Esophagus (tissue), 2 donors: ENCODE measurements at regions not wholly inside any gene's neighbourhood (a gene's known extent, or its start where the extent isn't known, plus 50 kb on each side); places are given as distances from the start of the nearest gene placed in this dataset.

ENCODE experiments used
- H3K27ac ChIP-seq, 2 donors: one replicate each; pipeline ENCODE4 v1.5.1; 2013; ENCODE audit warnings: low read depth in 2 of 2, mild to moderate bottlenecking in 2 of 2, inconsistent platforms in 1 of 2, low read length in 1 of 2, moderate library complexity in 1 of 2
- H3K27me3 ChIP-seq, 2 donors: one replicate each; pipeline ENCODE4 v1.6.1; 2013; ENCODE audit warnings: low read length in 2 of 2, control low read depth in 1 of 2, mild to moderate bottlenecking in 1 of 2; ENCODE audit not compliant: insufficient read depth in 2 of 2, control insufficient read depth in 1 of 2
- H3K36me3 ChIP-seq, 2 donors: one replicate each; pipeline ENCODE4 v1.6.1; 2013; ENCODE audit warnings: low read length in 1 of 2; ENCODE audit not compliant: control insufficient read depth in 2 of 2, insufficient read depth in 2 of 2
- H3K4me1 ChIP-seq, 2 donors: one replicate each; pipeline ENCODE4 v1.6.1; 2013; ENCODE audit warnings: low read length in 1 of 2; ENCODE audit not compliant: control insufficient read depth in 2 of 2, insufficient read depth in 2 of 2
- H3K4me3 ChIP-seq, 2 donors: one replicate each; pipeline ENCODE4 v1.5.1; 2013; ENCODE audit warnings: low read length in 2 of 2, mild to moderate bottlenecking in 2 of 2, low read depth in 1 of 2, moderate library complexity in 1 of 2
- H3K9me3 ChIP-seq, 2 donors: one replicate each; pipeline ENCODE4 v1.6.1; 2013; ENCODE audit warnings: mild to moderate bottlenecking in 2 of 2, low read depth in 1 of 2, low read length in 1 of 2, moderate library complexity in 1 of 2; ENCODE audit not compliant: control insufficient read depth in 2 of 2, insufficient read depth in 1 of 2
- WGBS, 2 donors: extraction: QIAGEN DNeasy Blood & Tissue Kit; methylation state at CpG; one replicate each; pipeline ENCODE4 v1.1.7; 2013; 5-methylcytosine and 5-hydroxymethylcytosine counted together
- donor health status: healthy with polysubstance abuse.
- donor health status: Bipolar disorder and iron deficiency.

DNA sequence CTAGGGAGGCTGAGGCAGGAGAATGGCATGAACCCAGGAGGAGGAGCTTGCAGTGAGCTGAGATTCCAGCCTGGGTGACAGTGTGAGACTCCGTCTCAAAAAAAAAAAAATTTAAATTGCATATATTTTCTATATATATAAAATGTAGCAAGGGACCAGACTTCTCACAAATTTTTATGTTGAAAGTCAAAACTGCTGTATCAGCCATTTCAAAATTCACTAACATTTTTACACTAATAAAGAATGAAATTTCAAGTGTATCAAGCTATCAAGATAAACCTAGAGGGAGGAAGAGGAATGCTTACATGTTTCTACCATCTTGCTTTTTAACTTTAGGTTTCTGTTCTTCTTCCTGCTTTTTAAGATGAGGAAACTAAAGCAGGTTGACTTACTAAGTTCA lies 464.0 kb downstream of the KCNJ3 start:
- Histone ChIP-seq H3K27ac (no peak overlapping the region), H3K27me3 (no peaks in the 10 kb centered on the region), H3K4me3 (no peak overlapping the region), H3K9me3 (no peaks in the 10 kb centered on the region), H3K4me1 (no peaks in the 10 kb centered on the region), H3K36me3 (no peaks in the 10 kb centered on the region)
- WGBS, 2 donors = 87 to 97% methylated on average over 1 of the region's 1 CpG

DNA sequence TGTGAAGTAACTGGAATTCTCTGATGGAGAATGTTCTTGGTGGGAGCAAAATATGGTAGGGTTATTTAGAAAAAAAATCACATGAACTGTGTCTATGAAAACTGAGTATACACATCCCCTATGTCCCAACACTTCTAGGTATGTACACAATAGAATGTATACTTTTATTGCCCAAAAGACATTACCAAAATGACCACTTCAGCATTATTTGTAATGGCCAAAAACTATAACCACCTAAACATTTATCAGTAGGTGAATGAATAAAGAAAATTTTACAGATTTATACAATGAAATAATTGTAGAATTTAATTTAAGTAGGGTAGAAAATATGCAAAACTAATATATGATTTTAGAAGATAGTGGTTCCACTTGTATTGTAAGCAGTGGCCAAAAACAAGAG lies 462.8 kb downstream of the KCNJ3 start:
- Histone ChIP-seq H3K4me1 (no peaks in the 10 kb centered on the region), H3K27me3 (no peaks in the 10 kb centered on the region), H3K4me3 (no peak overlapping the region), H3K36me3 (no peaks in the 10 kb centered on the region), H3K27ac (no peak overlapping the region), H3K9me3 (no peaks in the 10 kb centered on the region)

DNA sequence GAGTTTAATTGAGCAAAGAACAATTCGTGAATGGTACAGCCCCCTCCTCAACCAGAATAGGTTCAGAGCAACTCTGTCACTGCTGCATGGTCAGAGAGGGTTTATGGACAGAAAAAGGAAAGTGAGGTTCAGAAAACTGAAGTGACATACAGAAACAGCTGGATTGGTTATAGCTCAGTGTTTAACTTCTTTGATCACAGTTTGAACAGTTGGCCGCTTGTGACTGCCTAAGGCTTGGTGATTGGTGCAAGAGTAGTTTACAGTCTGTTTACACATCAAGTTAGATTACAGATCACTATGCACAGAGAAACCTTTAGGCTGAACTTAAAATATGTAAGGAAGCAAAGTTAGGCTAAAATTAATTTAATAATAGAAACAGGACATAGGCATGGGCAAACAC lies 459.2 kb downstream of the KCNJ3 start:
- H3K4me1 ChIP-seq = no peaks in the 10 kb centered on the region
- H3K27ac ChIP-seq = no peak overlapping the region
- no peaks in the 10 kb centered on the region for H3K9me3 ChIP-seq
- 56 to 60% methylated on average over 2 of the region's 2 CpGs for WGBS, 2 donors
- H3K36me3 ChIP-seq = no peaks in the 10 kb centered on the region
- H3K4me3 ChIP-seq = no peak overlapping the region
- H3K27me3 ChIP-seq = no peaks in the 10 kb centered on the region

DNA sequence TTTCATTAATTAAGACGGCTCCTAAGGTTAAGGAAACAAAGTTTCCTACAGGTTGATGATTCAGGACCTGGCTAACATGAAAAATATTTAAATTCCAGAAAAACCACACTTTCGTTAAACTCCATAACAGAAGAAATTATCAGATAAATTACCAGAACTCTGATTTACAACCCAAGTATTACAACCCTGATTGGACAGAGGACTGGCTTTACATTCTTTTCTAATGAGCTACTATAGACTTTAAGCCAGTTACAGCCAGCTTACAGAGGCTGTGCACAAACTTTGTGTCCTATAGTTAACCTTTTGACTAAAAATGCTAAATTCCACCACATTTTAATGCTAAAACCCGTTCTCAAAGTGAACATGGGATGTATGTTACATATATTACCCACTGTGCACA lies 458.6 kb downstream of the KCNJ3 start:
- Histone ChIP-seq H3K36me3 (no peaks in the 10 kb centered on the region), H3K9me3 (no peaks in the 10 kb centered on the region), H3K4me1 (no peaks in the 10 kb centered on the region), H3K27ac (no peak overlapping the region), H3K27me3 (no peaks in the 10 kb centered on the region), H3K4me3 (no peak overlapping the region)
- WGBS, 2 donors = 55 to 65% methylated on average over 3 of the region's 3 CpGs

DNA sequence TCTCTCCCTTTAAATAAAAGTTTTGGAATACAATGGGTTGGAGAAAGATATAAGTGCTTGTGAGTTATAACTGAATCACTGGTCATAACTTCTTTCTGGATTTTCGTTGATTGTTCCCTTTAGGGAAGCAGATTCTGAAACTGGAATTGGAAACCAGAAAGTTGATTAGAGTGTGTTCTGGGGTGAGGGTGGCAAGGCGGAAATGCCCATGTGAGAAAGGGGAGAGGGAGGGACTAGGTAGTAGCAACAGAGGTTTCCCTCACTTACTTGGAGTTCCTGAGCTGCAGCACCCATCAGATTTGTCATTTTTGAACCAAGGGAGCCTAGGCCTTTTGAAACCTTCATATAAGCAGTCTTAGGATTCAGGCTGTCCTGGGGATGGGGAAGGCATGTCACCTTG lies 453.4 kb downstream of the KCNJ3 start:
- H3K4me1 ChIP-seq = no peaks in the 10 kb centered on the region
- no peaks in the 10 kb centered on the region for H3K36me3 ChIP-seq
- no peak overlapping the region for H3K27ac ChIP-seq
- no peaks in the 10 kb centered on the region for H3K9me3 ChIP-seq
- 76 to 82% methylated on average over 2 of the region's 2 CpGs for WGBS, 2 donors
- H3K27me3 ChIP-seq = no peaks in the 10 kb centered on the region
- H3K4me3 ChIP-seq = no peak overlapping the region

DNA sequence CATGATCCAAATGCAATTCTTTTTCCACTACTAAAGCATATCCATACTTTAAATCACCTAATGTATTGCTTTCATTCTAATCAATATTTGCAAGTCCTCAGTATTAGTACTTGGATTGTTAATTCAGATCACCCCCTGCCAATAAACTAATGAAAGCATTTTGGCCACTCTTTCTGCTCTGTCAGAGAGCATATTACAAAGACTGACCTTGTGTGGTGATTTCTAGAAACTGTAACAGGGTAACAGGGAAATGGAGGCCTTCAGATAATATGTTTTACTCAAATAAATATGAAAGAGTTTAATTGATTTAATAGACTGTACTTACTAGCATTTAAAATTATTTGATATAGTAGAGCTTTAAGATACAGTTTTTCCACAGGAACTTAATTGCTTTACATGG lies 453.0 kb downstream of the KCNJ3 start:
- H3K9me3 ChIP-seq = no peaks in the 10 kb centered on the region
- no peaks in the 10 kb centered on the region for H3K36me3 ChIP-seq
- H3K27me3 ChIP-seq = no peaks in the 10 kb centered on the region
- no peak overlapping the region for H3K4me3 ChIP-seq
- H3K4me1 ChIP-seq = no peaks in the 10 kb centered on the region
- H3K27ac ChIP-seq = no peak overlapping the region

DNA sequence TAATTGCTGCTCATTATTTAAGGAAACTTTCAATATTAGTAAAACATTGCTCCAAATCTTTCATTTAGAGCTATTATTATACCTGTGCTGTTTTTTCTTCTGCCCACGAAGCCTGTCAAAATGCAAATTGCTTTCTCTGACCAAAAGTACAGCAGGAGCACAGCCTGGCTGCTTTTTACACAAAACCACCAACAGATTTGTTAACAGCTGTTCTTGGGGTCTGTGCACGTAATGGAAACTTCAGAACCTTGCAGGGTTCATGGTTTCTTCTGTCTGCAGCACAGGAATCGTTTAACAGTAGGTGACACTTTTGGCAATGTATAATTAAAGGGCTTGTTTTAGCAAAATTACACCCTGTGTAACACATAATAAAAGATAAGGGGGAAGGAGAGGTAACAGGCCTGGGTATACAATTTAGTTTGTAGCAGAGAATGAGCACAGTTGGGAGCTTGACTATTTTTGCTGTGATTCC lies 447.3 kb downstream of the KCNJ3 start:
- no peaks in the 10 kb centered on the region for H3K27me3 ChIP-seq
- 27 to 30% methylated on average over 3 of the region's 3 CpGs for WGBS, 2 donors
- H3K4me3 ChIP-seq = no peak overlapping the region
- no peak overlapping the region for H3K27ac ChIP-seq
- no peaks in the 10 kb centered on the region for H3K9me3 ChIP-seq
- no peaks in the 10 kb centered on the region for H3K4me1 ChIP-seq
- H3K36me3 ChIP-seq = no peaks in the 10 kb centered on the region

DNA sequence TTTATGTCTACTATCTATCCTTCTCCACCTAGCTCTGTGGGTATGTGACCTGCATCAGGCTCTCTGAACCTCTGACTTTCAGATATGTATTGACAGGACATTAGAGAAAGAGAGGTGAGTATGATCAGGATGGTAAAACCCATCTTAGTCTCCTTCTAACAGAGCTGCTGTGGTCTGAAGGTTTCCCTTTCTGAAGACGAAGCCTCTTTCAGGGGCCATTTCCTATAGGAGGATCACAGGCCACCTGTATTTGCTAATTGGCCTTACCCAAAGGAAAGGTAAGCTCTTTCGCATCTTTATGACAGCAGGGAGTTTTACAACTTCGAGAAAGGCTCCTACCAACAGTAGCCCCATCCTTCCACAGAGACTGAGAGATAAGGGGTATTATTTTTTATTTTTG lies 442.9 kb downstream of the KCNJ3 start:
- H3K27ac ChIP-seq = no peak overlapping the region
- H3K4me3 ChIP-seq = no peak overlapping the region
- H3K9me3 ChIP-seq = no peaks in the 10 kb centered on the region
- 79 to 90% methylated on average over 3 of the region's 3 CpGs for WGBS, 2 donors
- H3K27me3 ChIP-seq = no peaks in the 10 kb centered on the region
- no peaks in the 10 kb centered on the region for H3K36me3 ChIP-seq
- H3K4me1 ChIP-seq = no peaks in the 10 kb centered on the region

DNA sequence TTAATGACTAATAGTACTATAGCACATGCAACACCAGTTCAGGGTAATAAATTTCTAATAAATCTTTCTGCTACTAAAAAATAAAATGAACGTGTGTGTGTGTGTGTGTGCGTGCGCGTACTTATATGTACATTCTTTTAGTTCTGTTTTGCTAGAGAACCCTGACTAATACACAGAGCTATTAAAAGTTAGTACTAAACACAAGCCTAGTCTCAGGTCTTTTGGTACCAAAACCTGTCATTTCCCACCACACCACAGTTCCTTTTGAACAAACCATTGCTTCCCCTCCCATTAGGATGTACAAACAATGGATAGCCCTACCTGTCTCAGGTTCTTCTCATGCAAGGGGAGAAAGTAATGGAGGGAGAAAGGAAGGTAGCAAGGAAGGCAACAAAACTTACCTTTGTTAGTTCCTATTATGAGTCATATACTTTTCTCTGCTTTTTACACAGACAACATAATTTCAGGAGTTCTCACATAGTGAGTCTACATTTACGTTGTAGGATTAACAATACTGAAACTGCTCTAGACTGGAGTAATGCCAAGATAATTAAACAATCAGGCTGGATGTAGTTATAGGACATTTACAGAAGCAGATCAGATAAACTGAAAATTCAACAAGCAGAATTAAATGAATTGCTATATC lies 427.2 kb downstream of the KCNJ3 start:
- H3K27ac ChIP-seq = no peak overlapping the region
- WGBS, 2 donors = 77 to 85% methylated on average over 5 of the region's 5 CpGs
- no peaks in the 10 kb centered on the region for H3K36me3 ChIP-seq
- no peaks in the 10 kb centered on the region for H3K4me1 ChIP-seq
- no peak overlapping the region for H3K4me3 ChIP-seq
- H3K9me3 ChIP-seq = no peaks in the 10 kb centered on the region
- no peaks in the 10 kb centered on the region for H3K27me3 ChIP-seq

DNA sequence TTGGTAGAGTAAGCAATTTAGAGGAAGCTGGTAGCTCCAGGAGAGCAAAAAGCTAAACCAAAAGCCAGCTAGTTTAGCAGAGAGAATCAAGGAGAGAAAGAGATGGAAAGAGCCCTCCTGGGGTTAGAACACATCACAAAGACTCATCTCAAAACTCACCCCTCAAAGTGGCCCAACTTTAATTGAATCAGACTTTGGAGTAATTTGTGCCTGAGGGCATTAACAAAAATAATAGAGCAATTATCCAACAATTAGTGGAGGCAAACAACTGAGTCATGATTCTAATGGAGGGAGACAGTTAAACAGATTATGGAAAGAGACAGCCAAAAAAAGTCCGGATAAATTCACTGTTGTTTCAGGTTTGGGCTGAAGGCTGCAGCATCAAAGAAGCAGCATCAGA lies 417.4 kb downstream of the KCNJ3 start:
- no peak overlapping the region for H3K4me3 ChIP-seq
- H3K36me3 ChIP-seq = no peaks in the 10 kb centered on the region
- no peak overlapping the region for H3K27ac ChIP-seq
- H3K9me3 ChIP-seq = no peaks in the 10 kb centered on the region
- WGBS, 2 donors = 81 to 89% methylated on average over 1 of the region's 1 CpG
- H3K4me1 ChIP-seq = no peaks in the 10 kb centered on the region
- no peaks in the 10 kb centered on the region for H3K27me3 ChIP-seq
